ENCODE measurements at regions not wholly inside any gene's neighbourhood (a gene's known extent, or its start where the extent isn't known, plus 50 kb on each side); places are given as distances from the start of the nearest gene placed in this dataset.

- DNase-seq (ENCODE audit: low read depth, low spot score) = no peak
- ChIA-PET POLR2A (no interaction called here), CTCF (no interaction called here)
- no peak overlapping the region for H3K4me3 ChIP-seq (ENCODE audit: low read depth in 2 of 2, low read length in 2 of 2)
- no peak overlapping the region for H3K27ac ChIP-seq (ENCODE audit: low read length)
- no peaks in the 10 kb centered on the region for H3K36me3 ChIP-seq (ENCODE audit: control insufficient read depth, insufficient read depth, low read length)
- no peak for TF ChIP-seq SIN3A (IDR thresholded peaks at IDR 0.05; ENCODE audit: borderline replicate concordance, insufficient read depth, low read depth, low read length)
- TF ChIP-seq POLR2AphosphoS5 (IDR thresholded peaks at IDR 0.05; ENCODE audit: low read depth, low read length) = no peak
- TF ChIP-seq, protein P1, sequence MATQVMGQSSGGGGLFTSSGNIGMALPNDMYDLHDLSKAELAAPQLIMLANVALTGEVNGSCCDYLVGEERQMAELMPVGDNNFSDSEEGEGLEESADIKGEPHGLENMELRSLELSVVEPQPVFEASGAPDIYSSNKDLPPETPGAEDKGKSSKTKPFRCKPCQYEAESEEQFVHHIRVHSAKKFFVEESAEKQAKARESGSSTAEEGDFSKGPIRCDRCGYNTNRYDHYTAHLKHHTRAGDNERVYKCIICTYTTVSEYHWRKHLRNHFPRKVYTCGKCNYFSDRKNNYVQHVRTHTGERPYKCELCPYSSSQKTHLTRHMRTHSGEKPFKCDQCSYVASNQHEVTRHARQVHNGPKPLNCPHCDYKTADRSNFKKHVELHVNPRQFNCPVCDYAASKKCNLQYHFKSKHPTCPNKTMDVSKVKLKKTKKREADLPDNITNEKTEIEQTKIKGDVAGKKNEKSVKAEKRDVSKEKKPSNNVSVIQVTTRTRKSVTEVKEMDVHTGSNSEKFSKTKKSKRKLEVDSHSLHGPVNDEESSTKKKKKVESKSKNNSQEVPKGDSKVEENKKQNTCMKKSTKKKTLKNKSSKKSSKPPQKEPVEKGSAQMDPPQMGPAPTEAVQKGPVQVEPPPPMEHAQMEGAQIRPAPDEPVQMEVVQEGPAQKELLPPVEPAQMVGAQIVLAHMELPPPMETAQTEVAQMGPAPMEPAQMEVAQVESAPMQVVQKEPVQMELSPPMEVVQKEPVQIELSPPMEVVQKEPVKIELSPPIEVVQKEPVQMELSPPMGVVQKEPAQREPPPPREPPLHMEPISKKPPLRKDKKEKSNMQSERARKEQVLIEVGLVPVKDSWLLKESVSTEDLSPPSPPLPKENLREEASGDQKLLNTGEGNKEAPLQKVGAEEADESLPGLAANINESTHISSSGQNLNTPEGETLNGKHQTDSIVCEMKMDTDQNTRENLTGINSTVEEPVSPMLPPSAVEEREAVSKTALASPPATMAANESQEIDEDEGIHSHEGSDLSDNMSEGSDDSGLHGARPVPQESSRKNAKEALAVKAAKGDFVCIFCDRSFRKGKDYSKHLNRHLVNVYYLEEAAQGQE (IDR thresholded peaks at IDR 0.05; ENCODE audit: insufficient read depth in 1 of 2, low read depth in 2 of 2, low read length in 1 of 2) = no peak
- TF ChIP-seq CTCF (IDR thresholded peaks at IDR 0.05) = no peak
- no peaks in the 10 kb centered on the region for H3K27me3 ChIP-seq (ENCODE audit: control insufficient read depth, insufficient read depth, low read length)
- ATAC-seq = no peak
- intact Hi-C loops (cut with micrococcal nuclease; ENCODE audit: unreplicated experiment) (no loop called here), in situ Hi-C loops (cut with HindIII; ENCODE audit: low pct_unique_long_range_greater_than_20kb, low sequenced_read_pairs) (no loop called here)
- no peaks in the 10 kb centered on the region for H3K9me3 ChIP-seq (ENCODE audit: control insufficient read depth, insufficient read depth, low read depth, low read length)
- no TSS peak for BruUV-seq (replicated peaks)
- no peaks in the 10 kb centered on the region for H3K4me1 ChIP-seq (ENCODE audit: control insufficient read depth, insufficient read depth, low read length)
These were observed 741.6 kb downstream of the TRAM1L1 start for GRCh38 chr4:116343809-116344208.

DNA sequence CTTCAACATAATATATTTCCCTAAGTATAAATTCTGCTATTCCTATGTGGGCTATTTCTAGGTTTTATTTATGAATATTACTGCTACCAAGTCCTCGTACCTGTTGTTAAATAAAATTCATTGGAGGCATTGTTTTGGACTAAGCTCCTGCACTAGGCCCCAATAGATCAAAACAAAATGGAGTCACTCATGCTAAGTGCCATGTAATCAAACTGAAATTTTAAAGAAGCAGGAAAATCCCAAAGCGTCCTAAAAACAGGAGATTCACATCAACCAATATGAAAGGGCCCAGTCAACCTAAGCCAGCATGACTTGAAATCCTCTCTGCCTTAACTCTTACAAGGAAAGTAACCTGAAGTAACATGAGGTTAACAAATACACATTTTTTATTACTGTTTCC, 743.2 kb downstream of the TRAM1L1 start:
- CTCF ChIA-PET = no interaction called here
- no TSS peak for BruUV-seq (replicated peaks)
- in situ Hi-C loops (cut with HindIII; ENCODE audit: low pct_unique_long_range_greater_than_20kb, low sequenced_read_pairs) = no loop called here
- intact Hi-C loops (cut with micrococcal nuclease; ENCODE audit: unreplicated experiment) = no loop called here
- Histone ChIP-seq H3K27ac (ENCODE audit: low read length) (no peak overlapping the region), H3K4me1 (ENCODE audit: control insufficient read depth, insufficient read depth, low read length) (no peaks in the 10 kb centered on the region), H3K4me3 (ENCODE audit: low read depth in 2 of 2, low read length in 2 of 2) (no peak overlapping the region), H3K27me3 (ENCODE audit: control insufficient read depth, insufficient read depth, low read length) (no peaks in the 10 kb centered on the region), H3K9me3 (ENCODE audit: control insufficient read depth, insufficient read depth, low read depth, low read length) (no peaks in the 10 kb centered on the region), H3K36me3 (ENCODE audit: control insufficient read depth, insufficient read depth, low read length) (no peaks in the 10 kb centered on the region)
- no peak for ATAC-seq
- POLR2A ChIA-PET = no interaction called here
- DNase-seq (ENCODE audit: low read depth, low spot score) = no peak
- TF ChIP-seq SIN3A (IDR thresholded peaks at IDR 0.05; ENCODE audit: borderline replicate concordance, insufficient read depth, low read depth, low read length) (no peak), TCF7L2 (IDR thresholded peaks at IDR 0.05; ENCODE audit: low read depth, low read length) (no peak), POLR2AphosphoS5 (IDR thresholded peaks at IDR 0.05; ENCODE audit: low read depth, low read length) (no peak), CTCF (IDR thresholded peaks at IDR 0.05) (no peak)
- TF ChIP-seq, protein P1 (IDR thresholded peaks at IDR 0.05; ENCODE audit: insufficient read depth in 1 of 2, low read depth in 2 of 2, low read length in 1 of 2) = no peak
